ENCODE measurements at regions not wholly inside any gene's neighbourhood (a gene's known extent, or its start where the extent isn't known, plus 50 kb on each side); places are given as distances from the start of the nearest gene placed in this dataset.
"Not testable (repeated sequence)": the region's sequence is repeated elsewhere in the genome, so short reads cannot be mapped to it uniquely, and the experiment has no call there.

- DNase-seq: peak in 11 of 56 donors; percentile 2 to 56 (median 21)
Observed at GRCh38 chrX:1778817-1779216, 164.0 kb downstream of the ASMT start.

GRCh38 chrX:1779626-1780025 is 164.8 kb downstream of the ASMT start:
- no peak for DNase-seq

- DNase-seq: peak in 2 of 56 donors; percentile 8 to 15
Observed at GRCh38 chrX:1781766-1782165, 166.9 kb downstream of the ASMT start.

- no peak for DNase-seq
Observed at GRCh38 chrX:1784773-1785172, 169.9 kb downstream of the ASMT start.

- DNase-seq: no peak
Observed at GRCh38 chrX:1788300-1788911, 173.5 kb downstream of the ASMT start.

GRCh38 chrX:1792636-1793035 is 177.8 kb downstream of the ASMT start:
- DNase-seq: no peak

- no peak for DNase-seq
Observed at GRCh38 chrX:1794586-1794985, 179.7 kb downstream of the ASMT start.

GRCh38 chrX:1802912-1803311 is 188.1 kb downstream of the ASMT start:
- no peak for DNase-seq

- no peak for DNase-seq
Observed at GRCh38 chrX:1803741-1804140, 188.9 kb downstream of the ASMT start.

- DNase-seq: peak in 2 of 56 donors; percentile 2 to 6
Observed at GRCh38 chrX:1807301-1807731, 192.5 kb downstream of the ASMT start.

GRCh38 chrX:1809581-1809980 is 194.7 kb downstream of the ASMT start:
- no peak for DNase-seq

- no peak for DNase-seq
Observed at GRCh38 chrX:1813809-1814208, 198.9 kb downstream of the ASMT start.

GRCh38 chrX:1815456-1816175 is 200.8 kb downstream of the ASMT start:
- no peak for DNase-seq

- not testable (repeated sequence) for DNase-seq
Observed at GRCh38 chrX:1816387-1816982, 201.6 kb downstream of the ASMT start.

GRCh38 chrX:1821846-1822245 is 207.0 kb downstream of the ASMT start:
- DNase-seq: no peak

- DNase-seq: no peak
Observed at GRCh38 chrX:1824855-1825254, 210.0 kb downstream of the ASMT start.

GRCh38 chrX:1833656-1834360 is 218.9 kb downstream of the ASMT start:
- DNase-seq: no peak

- no peak for DNase-seq
Observed at GRCh38 chrX:1835056-1835455, 220.2 kb downstream of the ASMT start.

GRCh38 chrX:1836683-1837082 is 221.8 kb downstream of the ASMT start:
- no peak for DNase-seq

- no peak for DNase-seq
Observed at GRCh38 chrX:1841746-1842145, 226.9 kb downstream of the ASMT start.

GRCh38 chrX:1847000-1847399 is 232.1 kb downstream of the ASMT start:
- not testable (repeated sequence) for DNase-seq

GRCh38 chrX:1847790-1848189 is 232.9 kb downstream of the ASMT start:
- not testable (repeated sequence) for DNase-seq

Data from nucleus accumbens (tissue), 56 donors.